M059J (cell line): ENCODE measurements at regions not wholly inside any gene's neighbourhood (a gene's known extent, or its start where the extent isn't known, plus 50 kb on each side); places are given as distances from the start of the nearest gene placed in this dataset.

Experiments used
- DNase-seq: peaks from one replicate; pipeline ENCODE4 v3.0.0-alpha.2; 2012; ENCODE audit warnings: low read depth

DNA sequence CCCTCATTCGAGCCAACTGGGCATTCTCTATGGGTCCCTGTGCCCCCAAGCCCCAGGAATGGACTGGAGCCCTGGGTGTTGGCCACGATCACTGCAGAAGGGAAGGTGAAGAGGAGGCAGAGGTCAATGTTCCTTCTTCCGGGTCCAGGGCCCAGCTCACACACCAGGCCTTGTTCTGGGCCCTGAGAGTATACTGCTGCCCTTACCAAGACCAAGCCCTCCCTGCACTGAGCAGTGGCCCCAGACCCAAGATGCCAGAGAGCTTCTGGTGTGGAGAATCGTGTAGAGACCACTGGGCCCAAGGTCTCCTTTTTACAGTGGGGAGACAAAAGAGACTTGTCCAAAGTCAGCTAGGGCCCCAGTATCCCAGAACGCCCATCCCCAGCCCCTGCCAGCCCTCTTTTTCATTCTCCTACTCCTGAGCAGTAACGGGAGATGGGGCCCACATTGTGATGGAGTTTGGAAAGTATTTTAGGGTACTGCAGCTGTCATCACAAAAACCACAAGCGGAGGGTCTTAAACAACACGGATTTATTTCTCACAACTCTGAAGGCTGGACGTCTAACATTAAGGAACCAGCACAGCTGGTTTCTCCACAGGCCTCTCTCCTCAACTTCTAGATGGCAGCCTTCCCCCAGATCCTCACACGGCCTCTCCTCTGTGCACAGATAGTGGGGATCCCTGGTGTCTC is 79.4 kb downstream of the PDGFA start:
- DNase-seq = no peak

DNA sequence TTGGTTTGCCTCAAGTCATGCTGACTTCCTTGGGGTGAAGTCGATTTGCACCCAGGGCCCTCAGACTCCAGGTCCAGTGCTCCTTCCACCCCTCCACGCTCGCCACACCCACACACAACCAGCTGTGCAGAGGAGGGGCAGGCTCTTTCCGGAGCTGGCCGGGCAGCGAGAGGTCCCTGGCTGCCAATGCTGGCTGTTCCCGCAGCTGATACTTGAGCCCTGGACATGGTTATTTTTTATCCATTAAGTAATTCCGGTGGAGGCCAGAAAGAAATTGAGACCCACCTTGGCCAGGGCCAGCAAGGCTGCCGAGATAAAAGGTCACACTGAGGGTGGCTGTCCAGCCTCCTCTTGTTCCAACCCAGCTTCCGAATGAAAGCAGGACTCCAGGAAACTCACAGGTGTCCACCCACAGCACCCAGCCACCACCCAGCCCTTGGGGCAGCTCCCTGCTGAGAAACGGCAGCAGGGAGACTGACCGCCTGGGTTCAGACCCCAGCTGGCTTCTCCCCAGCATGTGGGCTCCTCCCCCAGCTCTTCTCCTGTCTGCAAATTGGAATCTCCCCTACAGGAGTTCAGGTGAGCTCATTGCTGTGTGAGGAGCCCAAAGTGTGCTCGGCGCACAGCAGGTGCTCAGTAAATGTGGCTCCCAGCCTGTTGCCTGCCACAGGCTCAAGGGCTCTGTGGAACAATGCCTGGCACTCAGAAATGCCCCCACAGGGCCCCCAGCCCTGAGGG is 77.8 kb downstream of the PDGFA start:
- DNase-seq = no peak

DNA sequence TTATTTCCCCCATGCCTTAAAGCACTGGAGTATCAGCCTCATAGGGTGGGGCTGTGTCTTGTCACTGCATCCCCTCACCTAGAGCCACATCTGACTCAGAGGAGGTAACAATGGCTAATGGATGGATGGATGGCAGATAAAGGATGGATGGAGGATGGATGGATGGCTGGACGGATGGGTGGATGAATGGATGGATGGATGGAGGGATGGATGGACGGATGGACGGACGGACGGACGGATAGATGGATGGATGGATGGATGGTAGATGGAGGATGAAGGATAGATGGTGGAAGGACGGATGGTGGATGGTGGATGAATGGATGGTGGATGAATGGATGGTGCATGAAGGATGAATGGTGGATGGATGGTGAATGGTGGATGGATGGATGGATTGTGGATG is 77.2 kb downstream of the PDGFA start:
- no peak for DNase-seq

DNA sequence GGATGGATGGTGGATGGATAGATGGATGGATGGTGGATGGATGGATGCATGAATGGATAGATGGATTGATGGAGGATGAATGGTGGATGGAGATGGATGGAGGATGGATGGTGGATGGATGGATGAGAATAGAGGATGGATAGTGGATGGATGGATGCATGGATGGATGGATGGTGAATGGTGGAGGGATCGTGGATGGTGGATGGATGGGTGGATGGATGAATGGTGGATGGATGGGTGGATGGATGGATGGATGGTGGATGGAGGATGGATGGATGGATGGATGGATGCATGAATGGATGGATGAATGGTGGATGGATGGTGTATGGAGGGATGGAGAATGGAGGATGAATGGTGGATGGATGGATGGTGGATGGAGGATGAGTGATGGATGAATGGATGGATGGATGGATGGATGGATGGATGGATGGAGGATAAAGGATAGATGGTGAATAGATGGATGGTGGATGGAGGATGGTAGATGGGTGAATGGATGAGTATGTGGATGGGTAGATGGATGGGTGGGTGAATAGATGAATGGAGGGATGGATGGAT is 76.3 kb downstream of the PDGFA start:
- no peak for DNase-seq

DNA sequence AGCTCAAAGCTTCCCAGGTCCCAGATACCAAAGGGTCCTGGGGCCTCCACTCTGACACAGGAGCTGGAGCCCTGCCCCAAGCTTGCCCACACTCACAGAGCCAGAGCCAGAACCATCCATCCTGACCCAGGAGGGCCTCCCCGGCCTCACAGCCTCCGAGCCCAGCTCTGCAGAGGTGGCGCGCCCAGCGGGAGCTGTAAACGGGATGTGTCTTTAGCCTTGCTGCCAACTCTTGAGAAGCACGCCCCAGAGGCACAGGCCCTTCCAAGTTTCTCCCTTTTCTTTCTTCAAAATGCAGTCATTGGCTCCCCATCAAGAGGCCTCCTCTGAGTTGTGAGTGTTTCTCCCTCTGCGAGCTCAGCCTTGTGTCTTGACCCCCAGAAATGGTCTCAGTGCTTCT is 75.0 kb downstream of the PDGFA start:
- DNase-seq = no peak

DNA sequence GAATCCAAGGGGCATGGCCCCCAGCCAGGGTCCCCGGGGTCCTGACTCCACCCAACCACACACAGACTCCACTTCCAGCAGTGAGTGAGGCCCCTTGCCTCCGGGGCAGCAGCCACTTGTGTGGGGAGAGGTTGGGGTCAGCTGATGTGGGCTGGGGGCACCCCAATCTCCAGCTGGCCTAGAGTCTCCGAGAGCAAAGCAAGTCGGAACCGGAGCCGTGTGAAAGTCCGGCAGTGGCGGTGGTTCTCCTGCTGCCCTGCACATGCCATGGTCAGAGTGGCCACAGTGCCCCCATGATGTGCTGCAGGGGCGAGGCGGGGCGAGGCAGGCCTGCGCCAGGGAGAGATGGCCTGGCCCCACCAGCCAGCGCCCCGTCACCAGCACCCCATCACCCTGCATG is 74.6 kb downstream of the PDGFA start:
- DNase-seq = no peak

DNA sequence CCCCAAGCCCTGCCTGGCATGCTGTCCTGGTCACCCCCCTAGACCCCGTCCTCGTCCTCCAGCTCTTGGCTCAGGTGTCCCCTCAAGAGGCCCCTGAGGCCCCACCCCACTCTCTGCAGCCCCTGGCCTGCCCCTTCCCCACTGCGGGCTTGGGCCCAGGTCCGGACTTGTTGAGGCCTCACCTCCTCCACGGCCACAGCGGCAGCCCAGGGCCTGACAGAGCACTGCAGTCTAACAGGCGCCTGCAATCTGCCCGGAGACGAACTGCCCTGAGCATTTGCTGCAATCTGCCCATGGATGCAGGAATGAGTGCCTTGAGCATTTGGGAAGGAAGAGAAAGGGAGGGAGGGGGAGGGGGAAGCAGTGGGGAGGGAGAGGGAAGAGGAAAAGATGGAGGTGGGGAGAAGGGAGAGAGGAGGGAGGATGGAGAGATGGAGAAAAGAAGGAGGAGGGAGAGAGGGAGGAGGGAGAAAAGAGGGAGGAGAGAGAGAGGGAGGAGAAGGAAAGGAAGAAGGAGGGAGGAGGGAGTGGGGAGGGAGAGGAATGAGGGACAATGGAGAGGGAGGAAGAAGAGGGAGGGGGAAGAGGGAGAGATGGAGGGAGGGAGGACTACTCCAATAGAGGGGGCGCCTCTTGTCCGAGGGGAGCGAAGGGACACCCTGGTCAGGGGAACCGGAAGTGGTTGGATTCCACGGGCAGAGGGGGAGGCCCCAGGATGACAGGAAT is 73.9 kb downstream of the PDGFA start:
- no peak for DNase-seq

DNA sequence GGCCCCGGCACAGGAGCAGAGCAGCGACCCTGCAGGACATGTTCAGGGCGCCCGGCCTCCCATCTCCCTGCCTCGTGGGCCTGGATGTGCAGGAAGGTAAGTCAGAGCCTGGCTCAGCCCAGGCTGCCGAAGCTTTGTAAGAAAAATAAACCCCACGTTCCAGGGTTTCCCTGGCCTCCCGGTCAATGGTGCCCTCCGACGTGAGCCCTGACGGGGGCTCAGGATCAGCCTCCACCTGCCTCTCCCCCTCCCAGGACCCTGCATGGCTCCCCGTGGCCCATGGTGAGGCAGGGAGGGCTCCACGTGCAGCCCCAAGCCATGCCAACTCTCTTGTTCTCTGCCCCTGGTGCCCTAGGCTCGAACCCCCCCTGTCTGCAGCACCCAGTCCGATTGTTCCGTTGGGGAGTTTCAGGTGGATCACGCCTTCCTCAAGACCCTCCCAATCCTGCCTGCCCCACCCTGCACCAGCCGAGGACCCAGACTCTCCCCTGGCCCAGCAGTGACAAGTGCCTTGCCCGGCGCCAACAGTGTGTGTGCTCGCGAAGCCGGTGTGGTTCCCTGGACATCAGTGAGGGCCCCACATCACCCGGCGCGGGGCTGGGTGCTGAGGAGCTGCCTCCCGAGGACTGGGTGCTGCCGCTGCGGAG is 73.2 kb downstream of the PDGFA start:
- no peak for DNase-seq
